Endothelial cell of umbilical vein (primary cell): ENCODE measurements at regions not wholly inside any gene's neighbourhood (a gene's known extent, or its start where the extent isn't known, plus 50 kb on each side); places are given as distances from the start of the nearest gene placed in this dataset.

Experiments used
- BruUV-seq: library from RNA; stranded (reverse); fragments of 400-500 nt; replicated peaks from 2 replicates; lab custom pipeline; 2021; lab: Mats Ljungman, UMichigan
- CTCF ChIA-PET: fragments of 300-600, 350-600 bp; sonication (Branson Sonifier 250); formaldehyde crosslinking; loops from one replicate; lab custom pipeline; 2021; ENCODE audit warnings: antibody characterized with exemption, inconsistent platforms; lab: Charles Lee
- POLR2A ChIA-PET: fragments of 300-600, 350-600 bp; sonication (Branson Sonifier 250); formaldehyde crosslinking; loops from one replicate; lab custom pipeline; 2021; ENCODE audit warnings: antibody characterized with exemption, inconsistent platforms; lab: Charles Lee
- DNase-seq: peaks from one replicate; pipeline ENCODE4 v3.0.0-alpha.2; 2011; ENCODE audit warnings: low read depth, low spot score
- FAIRE-seq: peaks from 2 replicates; lab custom pipeline; 2011; peaks lifted over from hg19 to GRCh38; lab: Jason Lieb, UNC
- H2AFZ ChIP-seq: 2 replicates; pipeline ENCODE4 v1.6.0; 2012; ENCODE audit warnings: low read depth, low read length, control low read depth, inconsistent platforms
- H3K27ac ChIP-seq: 2 replicates; pipeline ENCODE4 v1.5.1; 2011; ENCODE audit warnings: low read depth, mild to moderate bottlenecking, control low read depth, low read length, moderate library complexity; ENCODE audit not compliant: insufficient read depth
- H3K27me3 ChIP-seq, 2 experiments: 2 replicates each; pipeline versions ENCODE4 v1.6.0 to v1.6.1; 2011; ENCODE audit warnings: low read length in 2 of 2, mixed read lengths in 1 of 2; ENCODE audit not compliant: control insufficient read depth in 2 of 2, insufficient read depth in 2 of 2
- H3K36me3 ChIP-seq, 2 experiments: 2 replicates in 1 of 2; 3 replicates in 1 of 2; pipeline ENCODE4 v1.5.1; 2011; ENCODE audit warnings: low read length in 2 of 2, mild to moderate bottlenecking in 1 of 2, moderate library complexity in 1 of 2; ENCODE audit not compliant: control insufficient read depth in 2 of 2, insufficient read depth in 2 of 2; ENCODE audit errors: extremely low read depth in 1 of 2
- H3K4me1 ChIP-seq: 3 replicates; pipeline ENCODE4 v1.5.1; 2011; ENCODE audit warnings: mild to moderate bottlenecking, low read length; ENCODE audit not compliant: control insufficient read depth, insufficient read depth; ENCODE audit errors: extremely low read depth
- H3K4me2 ChIP-seq: 2 replicates; pipeline ENCODE4 v1.6.1; 2011; ENCODE audit warnings: low read length, control low read depth, mixed read lengths; ENCODE audit not compliant: insufficient read depth
- H3K4me3 ChIP-seq, 3 experiments: fragments of 200-600 bp in 1 of 3; sonication (generic), shearing (Covaris generic) in 1 of 3; replicated peaks in 1 of 3; 2 replicates each; pipeline ENCODE4 v1.5.1; 2011 to 2016; ENCODE audit warnings: control low read depth in 3 of 3, low read length in 3 of 3, mild to moderate bottlenecking in 2 of 3, inconsistent platforms in 1 of 3, low read depth in 1 of 3, moderate library complexity in 1 of 3; ENCODE audit not compliant: insufficient read depth in 1 of 3
- H3K79me2 ChIP-seq: 2 replicates; pipeline ENCODE4 v1.6.0; 2012; ENCODE audit warnings: low read length, inconsistent platforms; ENCODE audit not compliant: control insufficient read depth, insufficient read depth
- H3K9ac ChIP-seq: replicated peaks from 2 replicates; pipeline ENCODE3; 2011; ENCODE audit warnings: low read length, control low read depth; ENCODE audit not compliant: insufficient read depth; ENCODE audit errors: extremely low read depth
- H3K9me1 ChIP-seq: replicated peaks from 3 replicates; pipeline ENCODE4 v1.6.0; 2011; ENCODE audit warnings: mild to moderate bottlenecking, low read length; ENCODE audit not compliant: control insufficient read depth, insufficient read depth; ENCODE audit errors: extremely low read depth
- H3K9me3 ChIP-seq: replicated peaks from 2 replicates; pipeline ENCODE4 v1.5.1; 2012; ENCODE audit warnings: low read length, inconsistent platforms; ENCODE audit not compliant: control insufficient read depth, insufficient read depth
- H4K20me1 ChIP-seq: replicated peaks from 2 replicates; pipeline ENCODE3; 2011; ENCODE audit warnings: mild to moderate bottlenecking, low read length; ENCODE audit not compliant: control insufficient read depth, insufficient read depth; ENCODE audit errors: extremely low read depth
- CTCF ChIP-seq, 2 donors: IDR thresholded peaks; 1 replicate in 1 of 2; 2 replicates in 1 of 2; pipeline ENCODE4 v1.5.1; 2011; ENCODE audit warnings: low read length in 2 of 2, mild to moderate bottlenecking in 2 of 2, moderate library complexity in 2 of 2, control low read depth in 1 of 2, inconsistent platforms in 1 of 2, low read depth in 1 of 2; ENCODE audit not compliant: insufficient read depth in 1 of 2; ENCODE audit errors: extremely low read depth in 1 of 2
- EZH2 ChIP-seq: IDR thresholded peaks from 2 replicates; pipeline ENCODE4 v1.6.1; 2012; ENCODE audit warnings: borderline replicate concordance, low read depth, mild to moderate bottlenecking, moderate library complexity, low read length, inconsistent platforms; ENCODE audit not compliant: severe bottlenecking
- FOS ChIP-seq: IDR thresholded peaks from 2 replicates; pipeline ENCODE4 v1.6.1; 2011; ENCODE audit warnings: mild to moderate bottlenecking, low read length, moderate library complexity, borderline replicate concordance; ENCODE audit not compliant: insufficient read depth
- GATA2 ChIP-seq: IDR thresholded peaks from 2 replicates; pipeline ENCODE4 v1.7.0; 2011; ENCODE audit warnings: low read depth, mild to moderate bottlenecking, moderate library complexity, mixed read lengths, low read length; ENCODE audit not compliant: insufficient read length, insufficient read depth
- JUN ChIP-seq: IDR thresholded peaks from 2 replicates; pipeline ENCODE4 v1.6.1; 2011; ENCODE audit warnings: borderline replicate concordance, low read depth; ENCODE audit not compliant: insufficient read length, insufficient read depth
- MYC ChIP-seq: IDR thresholded peaks from one replicate; pipeline ENCODE4 v1.6.1; 2011; ENCODE audit warnings: mild to moderate bottlenecking, low read depth, low read length
- POLR2A ChIP-seq: IDR thresholded peaks from 2 replicates; pipeline ENCODE4 v1.6.1; 2012; ENCODE audit warnings: low read depth, mild to moderate bottlenecking, control low read depth, low read length
- POLR2AphosphoS5 ChIP-seq: IDR thresholded peaks from 2 replicates; pipeline ENCODE4 v1.6.1; 2012; ENCODE audit warnings: low read depth, mild to moderate bottlenecking, control low read depth, low read length, moderate library complexity; ENCODE audit not compliant: insufficient read depth
- dilution Hi-C: fragments of 300-500 bp; cut with MboI; formaldehyde crosslinking; loops from one replicate; pipeline ENCODE4 v1.15.0; 2019; ENCODE audit warnings: low sequenced_read_pairs; ENCODE audit not compliant: extremely low pct_ligation_motif_present
- intact Hi-C: fragments of 100-400 bp; cut with micrococcal nuclease; formaldehyde crosslinking; loops from one replicate; pipeline ENCODE4 v1.10.0; 2022
- TF ChIP-seq, protein P1 (sequence below): IDR thresholded peaks from 2 replicates; pipeline ENCODE4 v1.6.1; 2011; ENCODE audit not compliant: insufficient read depth, insufficient read length

DNA sequence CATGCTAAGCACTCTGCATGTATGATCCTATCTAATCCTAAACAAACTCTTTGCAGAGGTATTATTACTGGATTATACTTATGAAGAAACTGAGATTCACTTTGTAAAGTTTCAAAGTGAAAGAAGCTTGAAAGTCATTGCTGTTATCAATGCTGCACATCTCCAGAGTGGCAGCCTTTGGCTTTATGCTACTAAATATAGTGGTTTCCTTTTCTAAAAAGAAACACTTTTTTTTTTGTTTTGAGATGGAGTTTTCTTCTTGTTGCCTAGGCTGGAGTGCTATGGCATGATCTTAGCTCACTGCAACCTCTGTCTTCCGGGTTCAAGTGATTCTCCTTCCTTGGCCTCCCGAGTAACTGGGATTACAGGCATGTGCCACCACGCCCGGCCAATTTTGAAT is 114.9 kb upstream of the RAB27B start:
- Histone ChIP-seq H4K20me1 (no peaks in the 10 kb centered on the region), H3K4me1 (peaks cover 13% of the 10 kb centered on the region), H2AFZ (no peak overlapping the region), H3K9me3 (no peaks in the 10 kb centered on the region), H3K9me1 (no peaks in the 10 kb centered on the region), H3K27me3 (no peaks in the 10 kb centered on the region), H3K4me2 (no peak overlapping the region), H3K36me3 (no peaks in the 10 kb centered on the region), H3K79me2 (no peaks in the 10 kb centered on the region), H3K9ac (no peak overlapping the region), H3K4me3 (no peak overlapping the region), H3K27ac (no peak overlapping the region)
- intact Hi-C loops (no loop called here), dilution Hi-C loops (no loop called here)
- CTCF ChIA-PET = no interaction called here
- POLR2A ChIA-PET = no interaction called here
- FAIRE-seq (no peak), DNase-seq (no peak)
- TF ChIP-seq, protein P1, sequence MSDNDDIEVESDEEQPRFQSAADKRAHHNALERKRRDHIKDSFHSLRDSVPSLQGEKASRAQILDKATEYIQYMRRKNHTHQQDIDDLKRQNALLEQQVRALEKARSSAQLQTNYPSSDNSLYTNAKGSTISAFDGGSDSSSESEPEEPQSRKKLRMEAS = no peak
- TF ChIP-seq POLR2A (no peak), GATA2 (no peak), MYC (no peak), EZH2 (no peak), JUN (no peak), POLR2AphosphoS5 (no peak), CTCF (IDR thresholded peaks at IDR 0.05; ENCODE audit: extremely low read depth in 1 of 2, insufficient read depth in 1 of 2, low read depth in 1 of 2, low read length in 2 of 2) (no peak), FOS (no peak)
- no TSS peak for BruUV-seq
